NT2/D1 (cell line): ENCODE measurements at regions not wholly inside any gene's neighbourhood (a gene's known extent, or its start where the extent isn't known, plus 50 kb on each side); places are given as distances from the start of the nearest gene placed in this dataset.

Source experiments
- YY1 ChIP-seq: IDR thresholded peaks from 2 replicates; pipeline ENCODE4 v1.6.1; 2011; ENCODE audit not compliant: insufficient read length, insufficient read depth
- ZNF274 ChIP-seq: IDR thresholded peaks from 2 replicates; pipeline ENCODE4 v1.6.1; 2011; ENCODE audit warnings: mild to moderate bottlenecking, low read depth, low read length

DNA sequence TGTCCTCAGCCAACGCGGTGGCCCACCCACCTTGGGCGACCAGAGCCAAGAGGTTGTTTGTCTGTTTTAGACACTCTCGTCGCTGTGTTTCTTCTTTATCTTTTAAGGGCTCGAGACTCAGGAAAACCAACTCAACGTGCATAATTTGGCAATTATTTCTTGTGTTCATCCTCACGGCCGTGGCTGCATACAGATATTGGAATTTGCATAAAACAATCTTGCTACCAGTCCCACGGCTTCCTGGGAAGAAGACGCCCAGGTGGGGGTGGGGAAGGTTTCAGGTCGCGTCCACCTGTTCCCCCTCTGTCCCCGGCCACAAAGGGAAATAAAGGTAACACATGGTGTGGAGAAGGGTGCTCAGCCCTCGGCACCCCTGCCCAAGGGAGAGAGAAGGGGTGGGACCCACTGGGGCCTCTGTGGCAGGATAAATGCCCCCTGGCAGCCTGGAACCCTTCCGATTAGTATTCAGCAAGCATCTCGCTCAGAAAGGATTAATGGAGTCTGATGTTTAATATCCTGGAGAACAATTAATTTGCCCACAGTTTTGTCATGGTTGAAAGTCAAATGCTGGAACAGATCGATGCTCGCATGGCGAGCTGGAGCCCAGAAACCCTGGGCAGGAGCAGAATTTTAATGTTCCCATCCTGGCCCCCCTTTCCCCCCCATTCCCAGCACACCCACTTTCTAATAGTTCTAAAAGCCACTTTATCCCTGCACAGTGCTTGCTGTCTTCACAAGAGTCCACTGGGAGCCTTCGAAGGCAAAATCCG, 359.7 kb downstream of the MN1 start:
- no peak for TF ChIP-seq YY1
- no peak for TF ChIP-seq ZNF274
